Endothelial cell of umbilical vein (primary cell): ENCODE measurements at regions not wholly inside any gene's neighbourhood (a gene's known extent, or its start where the extent isn't known, plus 50 kb on each side); places are given as distances from the start of the nearest gene placed in this dataset.

ENCODE experiments used
- EZH2 ChIP-seq: IDR thresholded peaks from 2 replicates; pipeline ENCODE4 v1.6.1; 2012; ENCODE audit warnings: borderline replicate concordance, low read depth, mild to moderate bottlenecking, moderate library complexity, low read length, inconsistent platforms; ENCODE audit not compliant: severe bottlenecking
- FOS ChIP-seq: IDR thresholded peaks from 2 replicates; pipeline ENCODE4 v1.6.1; 2011; ENCODE audit warnings: mild to moderate bottlenecking, low read length, moderate library complexity, borderline replicate concordance; ENCODE audit not compliant: insufficient read depth
- GATA2 ChIP-seq: IDR thresholded peaks from 2 replicates; pipeline ENCODE4 v1.7.0; 2011; ENCODE audit warnings: low read depth, mild to moderate bottlenecking, moderate library complexity, mixed read lengths, low read length; ENCODE audit not compliant: insufficient read length, insufficient read depth
- JUN ChIP-seq: IDR thresholded peaks from 2 replicates; pipeline ENCODE4 v1.6.1; 2011; ENCODE audit warnings: borderline replicate concordance, low read depth; ENCODE audit not compliant: insufficient read length, insufficient read depth
- MAX ChIP-seq: IDR thresholded peaks from 2 replicates; pipeline ENCODE4 v1.6.1; 2011; ENCODE audit not compliant: insufficient read depth, insufficient read length
- MYC ChIP-seq: IDR thresholded peaks from one replicate; pipeline ENCODE4 v1.6.1; 2011; ENCODE audit warnings: mild to moderate bottlenecking, low read depth, low read length
- POLR2A ChIP-seq: IDR thresholded peaks from 2 replicates; pipeline ENCODE4 v1.6.1; 2012; ENCODE audit warnings: low read depth, mild to moderate bottlenecking, control low read depth, low read length
- POLR2AphosphoS5 ChIP-seq: IDR thresholded peaks from 2 replicates; pipeline ENCODE4 v1.6.1; 2012; ENCODE audit warnings: low read depth, mild to moderate bottlenecking, control low read depth, low read length, moderate library complexity; ENCODE audit not compliant: insufficient read depth
- TF ChIP-seq, protein P1 (sequence below), 2 donors: IDR thresholded peaks; 1 replicate in 1 of 2; 2 replicates in 1 of 2; pipeline ENCODE4 v1.5.1; 2011; ENCODE audit warnings: low read length in 2 of 2, mild to moderate bottlenecking in 2 of 2, moderate library complexity in 2 of 2, control low read depth in 1 of 2, inconsistent platforms in 1 of 2, low read depth in 1 of 2; ENCODE audit not compliant: insufficient read depth in 1 of 2; ENCODE audit errors: extremely low read depth in 1 of 2

GRCh38 chr14:66375046-66375964, 110.9 kb upstream of the CCDC196 start:
- no peak for TF ChIP-seq MAX
- TF ChIP-seq, protein P1, sequence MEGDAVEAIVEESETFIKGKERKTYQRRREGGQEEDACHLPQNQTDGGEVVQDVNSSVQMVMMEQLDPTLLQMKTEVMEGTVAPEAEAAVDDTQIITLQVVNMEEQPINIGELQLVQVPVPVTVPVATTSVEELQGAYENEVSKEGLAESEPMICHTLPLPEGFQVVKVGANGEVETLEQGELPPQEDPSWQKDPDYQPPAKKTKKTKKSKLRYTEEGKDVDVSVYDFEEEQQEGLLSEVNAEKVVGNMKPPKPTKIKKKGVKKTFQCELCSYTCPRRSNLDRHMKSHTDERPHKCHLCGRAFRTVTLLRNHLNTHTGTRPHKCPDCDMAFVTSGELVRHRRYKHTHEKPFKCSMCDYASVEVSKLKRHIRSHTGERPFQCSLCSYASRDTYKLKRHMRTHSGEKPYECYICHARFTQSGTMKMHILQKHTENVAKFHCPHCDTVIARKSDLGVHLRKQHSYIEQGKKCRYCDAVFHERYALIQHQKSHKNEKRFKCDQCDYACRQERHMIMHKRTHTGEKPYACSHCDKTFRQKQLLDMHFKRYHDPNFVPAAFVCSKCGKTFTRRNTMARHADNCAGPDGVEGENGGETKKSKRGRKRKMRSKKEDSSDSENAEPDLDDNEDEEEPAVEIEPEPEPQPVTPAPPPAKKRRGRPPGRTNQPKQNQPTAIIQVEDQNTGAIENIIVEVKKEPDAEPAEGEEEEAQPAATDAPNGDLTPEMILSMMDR (IDR thresholded peaks at IDR 0.05; ENCODE audit: extremely low read depth in 1 of 2, insufficient read depth in 1 of 2, low read depth in 1 of 2, low read length in 2 of 2): no peak
- no peak for TF ChIP-seq POLR2A
- no peak for TF ChIP-seq POLR2AphosphoS5
- TF ChIP-seq MYC: no peak
- TF ChIP-seq EZH2: no peak
- TF ChIP-seq JUN: no peak
- TF ChIP-seq GATA2: no peak
- TF ChIP-seq FOS: no peak
